OCI-LY3 (cell line): ENCODE measurements at regions not wholly inside any gene's neighbourhood (a gene's known extent, or its start where the extent isn't known, plus 50 kb on each side); places are given as distances from the start of the nearest gene placed in this dataset.
"Not testable (repeated sequence)": the region's sequence is repeated elsewhere in the genome, so short reads cannot be mapped to it uniquely, and the experiment has no call there.

Experiments used
- H2AFZ ChIP-seq: fragments of 200-600, 300-600 bp; shearing (Covaris generic); 2 replicates; pipeline ENCODE4 v1.6.0; 2014; ENCODE audit warnings: antibody characterized with exemption, low read depth, low read length
- H3K27ac ChIP-seq: fragments of 200-600, 300-600 bp; sonication (generic); 2 replicates; pipeline ENCODE4 v1.5.1; 2014; ENCODE audit warnings: mild to moderate bottlenecking, low read length, moderate library complexity, mixed read lengths
- H3K27me3 ChIP-seq: fragments of 200-600, 300-600 bp; sonication (generic); 2 replicates; pipeline ENCODE4 v1.6.1; 2014; ENCODE audit warnings: low read depth, low read length, mixed read lengths
- H3K36me3 ChIP-seq: fragments of 200-600, 300-600 bp; sonication (generic); replicated peaks from 2 replicates; pipeline ENCODE3; 2014; ENCODE audit warnings: low read depth, low read length, mixed read lengths
- H3K4me1 ChIP-seq: fragments of 300-600, 200-600 bp; sonication (generic); 2 replicates; pipeline ENCODE4 v1.6.1; 2014; ENCODE audit warnings: low read length, mixed read lengths
- H3K4me2 ChIP-seq: fragments of 200-600, 300-600 bp; sonication (generic); 2 replicates; pipeline ENCODE4 v1.6.1; 2014; ENCODE audit warnings: low read length, mixed read lengths
- H3K4me3 ChIP-seq: fragments of 300-600, 200-600 bp; sonication (generic); 2 replicates; pipeline ENCODE4 v1.5.1; 2014; ENCODE audit warnings: antibody characterized with exemption, mild to moderate bottlenecking, low read length, moderate library complexity
- H3K79me2 ChIP-seq: fragments of 300-600, 200-600 bp; shearing (Covaris generic); 2 replicates; pipeline ENCODE4 v1.6.1; 2014; ENCODE audit warnings: mild to moderate bottlenecking, low read length, mixed read lengths
- H3K9ac ChIP-seq: fragments of 300-600, 200-600 bp; shearing (Covaris generic); 2 replicates; pipeline ENCODE4 v1.6.0; 2014; ENCODE audit warnings: mild to moderate bottlenecking, low read length, moderate library complexity
- H3K9me3 ChIP-seq: fragments of 200-600, 300-600 bp; shearing (Covaris generic); 2 replicates; pipeline ENCODE4 v1.6.1; 2014; ENCODE audit warnings: low read length, mixed read lengths; ENCODE audit not compliant: insufficient read depth
- H4K20me1 ChIP-seq: fragments of 200-600, 300-600 bp; sonication (generic); 2 replicates; pipeline ENCODE4 v1.6.1; 2016; ENCODE audit warnings: low read length, mixed read lengths; ENCODE audit not compliant: insufficient read depth
- CTCF ChIP-seq: fragments of 200-600, 300-600 bp; sonication (generic); IDR thresholded peaks from 2 replicates; pipeline ENCODE4 v1.5.1; 2014; ENCODE audit warnings: antibody characterized with exemption, low read length, low read depth
- EZH2phosphoT487 ChIP-seq: fragments of 200-600 bp; shearing (Covaris generic); IDR thresholded peaks from 2 replicates; pipeline ENCODE4 v1.6.1; 2018; ENCODE audit warnings: antibody characterized with exemption, mixed run types, low read depth

- Histone ChIP-seq H3K4me3 (no peak overlapping the region), H4K20me1 (no peaks in the 10 kb centered on the region), H3K27ac (no peak overlapping the region), H3K4me1 (no peaks in the 10 kb centered on the region), H3K79me2 (no peaks in the 10 kb centered on the region), H3K9me3 (no peaks in the 10 kb centered on the region), H3K36me3 (no peaks in the 10 kb centered on the region), H3K4me2 (no peak overlapping the region), H3K9ac (no peak overlapping the region), H2AFZ (no peak overlapping the region), H3K27me3 (peaks cover 3% of the 10 kb centered on the region; the same call in 1 of the 2 replicates)
- TF ChIP-seq CTCF (no peak), EZH2phosphoT487 (no peak)
Measured at GRCh38 chr14:106287506-106287905, 761.1 kb downstream of the TMEM121 start.

- Histone ChIP-seq H2AFZ (no peak overlapping the region), H3K36me3 (no peaks in the 10 kb centered on the region), H3K4me2 (no peak overlapping the region), H3K4me3 (no peak overlapping the region), H3K9me3 (no peaks in the 10 kb centered on the region), H3K4me1 (no peaks in the 10 kb centered on the region), H4K20me1 (no peaks in the 10 kb centered on the region), H3K79me2 (no peaks in the 10 kb centered on the region), H3K9ac (no peak overlapping the region), H3K27ac (no peak overlapping the region), H3K27me3 (peaks cover 15% of the 10 kb centered on the region)
- no peak for TF ChIP-seq EZH2phosphoT487
- TF ChIP-seq CTCF = no peak
Measured at GRCh38 chr14:106291626-106292025, 765.2 kb downstream of the TMEM121 start.

GRCh38 chr14:106294324-106294723, 767.9 kb downstream of the TMEM121 start:
- H3K79me2 ChIP-seq = no peaks in the 10 kb centered on the region
- H3K4me1 ChIP-seq = no peaks in the 10 kb centered on the region
- no peaks in the 10 kb centered on the region for H3K36me3 ChIP-seq
- TF ChIP-seq EZH2phosphoT487 (no peak), CTCF (no peak)
- no peaks in the 10 kb centered on the region for H3K9me3 ChIP-seq
- H4K20me1 ChIP-seq = no peaks in the 10 kb centered on the region
- H3K27ac ChIP-seq = no peak overlapping the region
- no peak overlapping the region for H3K9ac ChIP-seq
- no peak overlapping the region for H3K4me3 ChIP-seq
- peaks cover 15% of the 10 kb centered on the region for H3K27me3 ChIP-seq
- H2AFZ ChIP-seq = no peak overlapping the region
- H3K4me2 ChIP-seq = no peak overlapping the region

GRCh38 chr14:106300951-106301510, 774.6 kb downstream of the TMEM121 start:
- H3K27ac ChIP-seq, H3K9ac ChIP-seq, H3K4me2 ChIP-seq, H3K9me3 ChIP-seq, H3K36me3 ChIP-seq, H3K79me2 ChIP-seq, H2AFZ ChIP-seq, H3K4me3 ChIP-seq, H3K4me1 ChIP-seq, H4K20me1 ChIP-seq: not testable (repeated sequence)
- H3K27me3 ChIP-seq = peaks cover 12% of the 10 kb centered on the region

- not testable (repeated sequence) for H4K20me1 ChIP-seq, H3K79me2 ChIP-seq, H2AFZ ChIP-seq, H3K4me2 ChIP-seq, H3K9ac ChIP-seq, H3K4me1 ChIP-seq, H3K9me3 ChIP-seq, H3K27ac ChIP-seq, H3K36me3 ChIP-seq, H3K4me3 ChIP-seq
- peaks cover 12% of the 10 kb centered on the region for H3K27me3 ChIP-seq
Measured at GRCh38 chr14:106301609-106302008, 775.2 kb downstream of the TMEM121 start.
